H1 (cell line): ENCODE measurements at regions not wholly inside any gene's neighbourhood (a gene's known extent, or its start where the extent isn't known, plus 50 kb on each side); places are given as distances from the start of the nearest gene placed in this dataset.
A peak's percentile ranks its signal among the peaks of the same experiment; 100 is the strongest.

ENCODE experiments used
- CTCF ChIA-PET: fragments of 300-600 bp; sonication (Branson Sonifier 250); formaldehyde crosslinking; loops from one replicate; lab custom pipeline; 2021; ENCODE audit not compliant: partially characterized antibody; lab: Charles Lee
- POLR2A ChIA-PET: fragments of 300-600 bp; sonication (Branson Sonifier 250); formaldehyde crosslinking; loops from one replicate; lab custom pipeline; 2021; ENCODE audit warnings: inconsistent platforms; ENCODE audit not compliant: partially characterized antibody; lab: Charles Lee
- DNase-seq, 2 experiments: peaks; one replicate each; pipeline versions ENCODE4 v3.0.0 to v3.0.0-alpha.2; 2010 to 2022; ENCODE audit warnings: low spot score in 2 of 2, low read depth in 1 of 2, mixed read lengths in 1 of 2
- FAIRE-seq: peaks from 2 replicates; lab custom pipeline; 2011; peaks lifted over from hg19 to GRCh38; lab: Jason Lieb, UNC
- H2AFZ ChIP-seq: 2 replicates; pipeline ENCODE4 v1.8.1; 2012; ENCODE audit warnings: low read length, inconsistent platforms
- H2AK5ac ChIP-seq: 2 replicates; pipeline ENCODE4 v1.6.1; 2013; ENCODE audit warnings: low read depth, low read length
- H2BK120ac ChIP-seq: replicated peaks from 2 replicates; pipeline ENCODE3; 2013; ENCODE audit warnings: low read depth, low read length, inconsistent platforms
- H2BK12ac ChIP-seq: 2 replicates; pipeline ENCODE4 v1.6.1; 2013; ENCODE audit warnings: low read depth, low read length
- H2BK15ac ChIP-seq: 2 replicates; pipeline ENCODE4 v1.6.1; 2013; ENCODE audit warnings: low read length
- H2BK20ac ChIP-seq: 2 replicates; pipeline ENCODE4 v1.6.1; 2013; ENCODE audit warnings: low read length
- H2BK5ac ChIP-seq: 2 replicates; pipeline ENCODE4 v1.6.1; 2013; ENCODE audit warnings: low read depth, low read length
- H3K14ac ChIP-seq: 2 replicates; pipeline ENCODE4 v1.6.1; 2013; ENCODE audit warnings: inconsistent platforms; ENCODE audit not compliant: insufficient read length
- H3K18ac ChIP-seq: 2 replicates; pipeline ENCODE4 v1.6.1; 2013; ENCODE audit warnings: low read length; ENCODE audit errors: extremely low read depth
- H3K23ac ChIP-seq: 2 replicates; pipeline ENCODE4 v1.6.1; 2013; ENCODE audit warnings: inconsistent platforms; ENCODE audit not compliant: insufficient read length
- H3K23me2 ChIP-seq: 2 replicates; pipeline ENCODE4 v1.6.1; 2013; ENCODE audit warnings: low read depth, low read length
- H3K27ac ChIP-seq: 2 replicates; pipeline ENCODE4 v1.6.1; 2011; ENCODE audit warnings: low read depth, low read length, inconsistent platforms
- H3K27me3 ChIP-seq, 4 experiments: replicated peaks in 1 of 4; 1 replicate in 1 of 4; 2 replicates in 3 of 4; pipeline versions ENCODE4 v1.6.1 to v1.8.1; 2011 to 2013; ENCODE audit warnings: low read length in 3 of 4, mild to moderate bottlenecking in 3 of 4, inconsistent platforms in 2 of 4, mixed read lengths in 2 of 4, moderate library complexity in 1 of 4; ENCODE audit not compliant: control insufficient read depth in 3 of 4, insufficient read depth in 3 of 4; ENCODE audit errors: extremely low read depth in 1 of 4
- H3K36me3 ChIP-seq, 4 experiments: 2 replicates each; pipeline versions ENCODE4 v1.6.1 to v1.8.1; 2011 to 2013; ENCODE audit warnings: mild to moderate bottlenecking in 4 of 4, low read length in 3 of 4, moderate library complexity in 2 of 4, control low read depth in 1 of 4, inconsistent platforms in 1 of 4; ENCODE audit not compliant: insufficient read depth in 4 of 4, control insufficient read depth in 2 of 4
- H3K4ac ChIP-seq: replicated peaks from 2 replicates; pipeline ENCODE3; 2013; ENCODE audit warnings: low read length, low read depth, mixed read lengths, inconsistent platforms; ENCODE audit not compliant: insufficient read length
- H3K4me1 ChIP-seq, 4 experiments: replicated peaks in 1 of 4; 1 replicate in 1 of 4; 2 replicates in 3 of 4; pipeline versions ENCODE4 v1.6.1 to v1.8.1; 2011 to 2013; ENCODE audit warnings: low read length in 3 of 4, inconsistent platforms in 2 of 4, mixed read lengths in 1 of 4; ENCODE audit not compliant: insufficient read depth in 4 of 4, control insufficient read depth in 3 of 4
- H3K4me2 ChIP-seq, 2 experiments: 2 replicates each; pipeline versions ENCODE4 v1.6.1 to v1.8.1; 2011 to 2013; ENCODE audit warnings: low read depth in 2 of 2, low read length in 2 of 2, control low read depth in 1 of 2, inconsistent platforms in 1 of 2, mild to moderate bottlenecking in 1 of 2; ENCODE audit not compliant: insufficient read depth in 1 of 2
- H3K4me3 ChIP-seq, 4 experiments: fragments of 200-600, 300-600 bp in 1 of 4; sonication (generic), shearing (Covaris generic), sonication (Bioruptor Twin) in 1 of 4; 2 replicates each; pipeline versions ENCODE4 v1.5.1 to v1.8.1; 2011 to 2016; ENCODE audit warnings: low read length in 4 of 4, low read depth in 3 of 4, control low read depth in 2 of 4, inconsistent platforms in 2 of 4, mild to moderate bottlenecking in 2 of 4, mixed read lengths in 1 of 4, moderate library complexity in 1 of 4; ENCODE audit not compliant: insufficient read depth in 2 of 4; ENCODE audit errors: extremely low read depth in 1 of 4
- H3K56ac ChIP-seq: replicated peaks from 2 replicates; pipeline ENCODE3; 2013; ENCODE audit warnings: low read depth, mild to moderate bottlenecking, mixed read lengths, low read length, inconsistent platforms; ENCODE audit not compliant: insufficient read length
- H3K79me1 ChIP-seq: 2 replicates; pipeline ENCODE4 v1.6.1; 2013; ENCODE audit warnings: low read depth, low read length, control low read depth
- H3K79me2 ChIP-seq, 2 experiments: 2 replicates each; pipeline versions ENCODE4 v1.6.1 to v1.8.1; 2012 to 2013; ENCODE audit warnings: low read length in 2 of 2, mild to moderate bottlenecking in 2 of 2, inconsistent platforms in 1 of 2; ENCODE audit not compliant: insufficient read depth in 2 of 2, control insufficient read depth in 1 of 2
- H3K9ac ChIP-seq, 4 experiments: replicated peaks in 1 of 4; 1 replicate in 1 of 4; 2 replicates in 3 of 4; pipeline versions ENCODE4 v1.6.1 to v1.8.1; 2011 to 2013; ENCODE audit warnings: low read depth in 3 of 4, low read length in 3 of 4, control low read depth in 2 of 4, mild to moderate bottlenecking in 2 of 4, moderate library complexity in 2 of 4, inconsistent platforms in 1 of 4; ENCODE audit errors: extremely low read depth in 1 of 4
- H3K9me3 ChIP-seq, 2 experiments: 2 replicates each; pipeline versions ENCODE4 v1.6.1 to v1.8.1; 2012 to 2013; ENCODE audit warnings: mild to moderate bottlenecking in 2 of 2, moderate library complexity in 2 of 2, control low read depth in 1 of 2, inconsistent platforms in 1 of 2, low read depth in 1 of 2, low read length in 1 of 2, mixed read lengths in 1 of 2; ENCODE audit not compliant: insufficient read depth in 2 of 2
- H4K20me1 ChIP-seq, 2 experiments: replicated peaks in 1 of 2; 2 replicates each; pipeline versions ENCODE3 to v1.8.1; 2011 to 2013; ENCODE audit warnings: inconsistent platforms in 2 of 2, low read length in 2 of 2, mild to moderate bottlenecking in 1 of 2; ENCODE audit not compliant: insufficient read depth in 2 of 2, control insufficient read depth in 1 of 2
- H4K5ac ChIP-seq: 2 replicates; pipeline ENCODE4 v1.6.1; 2013; ENCODE audit warnings: low read length, low read depth, mixed read lengths, inconsistent platforms; ENCODE audit not compliant: insufficient read length
- H4K8ac ChIP-seq: 2 replicates; pipeline ENCODE4 v1.8.0; 2013; ENCODE audit warnings: mild to moderate bottlenecking, moderate library complexity, low read length, inconsistent platforms; ENCODE audit not compliant: insufficient read depth; ENCODE audit errors: extremely low read depth
- H4K91ac ChIP-seq: replicated peaks from 2 replicates; pipeline ENCODE3; 2013; ENCODE audit warnings: low read length, mixed read lengths, inconsistent platforms; ENCODE audit not compliant: insufficient read length
- FOSL1 ChIP-seq: IDR thresholded peaks from 2 replicates; pipeline ENCODE4 v1.6.1; 2011; ENCODE audit warnings: mild to moderate bottlenecking, low read depth, low read length, moderate library complexity; ENCODE audit not compliant: insufficient read depth
- GABPA ChIP-seq: IDR thresholded peaks from 2 replicates; pipeline ENCODE4 v1.6.1; 2011; ENCODE audit warnings: mild to moderate bottlenecking, low read length, moderate library complexity, borderline replicate concordance; ENCODE audit not compliant: insufficient read depth
- JUN ChIP-seq: IDR thresholded peaks from 2 replicates; pipeline ENCODE4 v1.6.1; 2011; ENCODE audit warnings: low read depth, mild to moderate bottlenecking, improper control_type of control experiment, low read length
- NRF1 ChIP-seq: IDR thresholded peaks from 2 replicates; pipeline ENCODE4 v1.6.1; 2011; ENCODE audit warnings: mild to moderate bottlenecking, low read depth, low read length, improper control_type of control experiment
- YY1 ChIP-seq: IDR thresholded peaks from 2 replicates; pipeline ENCODE4 v1.6.1; 2011; ENCODE audit warnings: low read depth, mild to moderate bottlenecking, low read length
- WGBS, 2 experiments: shearing (Covaris generic) in 1 of 2; methylation state at CpG; one replicate each; pipeline versions ENCODE4 v1.1.6 to v1.1.7; 2013 to 2015; ENCODE audit warnings: low lambda C conversion rate in 2 of 2, mixed read lengths in 2 of 2, inconsistent platforms in 1 of 2, low coverage in 1 of 2, missing lambda C conversion rate in 1 of 2; ENCODE audit not compliant: insufficient replicate concordance in 2 of 2, insufficient coverage in 1 of 2, insufficient read length in 1 of 2; ENCODE audit errors: extremely low coverage in 1 of 2, missing lambda C conversion rate in 1 of 2; 5-methylcytosine and 5-hydroxymethylcytosine counted together

DNA sequence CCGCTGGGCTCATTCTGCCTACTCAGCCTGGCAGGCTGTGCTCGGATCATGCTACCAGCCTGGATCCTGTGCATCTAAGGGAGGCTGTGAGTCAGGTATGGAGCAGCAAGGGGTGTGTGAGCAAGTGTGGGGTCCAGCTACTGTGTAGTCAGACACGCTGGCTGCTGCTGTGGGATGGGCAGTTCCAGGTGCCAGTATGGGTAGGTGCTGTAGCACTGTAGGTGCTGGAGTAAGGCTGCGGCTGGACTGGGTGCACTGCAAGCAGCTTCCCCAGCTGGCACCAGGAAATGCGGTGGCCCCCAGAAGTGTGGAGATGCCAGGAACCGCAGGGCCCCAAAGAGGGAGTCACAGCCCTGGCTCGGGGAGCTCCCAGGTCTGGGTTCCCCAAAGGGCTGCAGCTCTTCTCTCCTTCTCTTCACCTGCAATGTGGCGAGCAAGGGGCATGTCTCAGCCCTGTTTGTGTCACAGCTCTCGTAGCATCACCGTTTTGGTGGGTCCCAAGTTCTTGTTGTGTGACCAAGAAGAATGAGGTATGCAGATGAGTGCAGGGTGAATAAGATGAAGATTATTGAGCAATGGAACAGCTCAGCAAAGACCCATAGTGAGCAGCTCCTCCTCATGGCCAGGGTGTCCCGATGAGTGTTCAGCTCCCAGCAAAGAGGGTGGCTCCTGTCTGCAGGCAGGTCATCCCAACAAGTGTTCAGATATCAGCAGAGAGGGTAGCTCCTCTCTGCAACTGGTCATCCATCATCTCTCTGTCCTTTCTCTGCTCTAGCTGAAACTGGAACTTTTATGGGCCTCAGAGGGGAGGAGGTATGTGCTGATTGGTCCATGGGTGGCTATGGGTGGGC is 462.9 kb downstream of the TBC1D22A start:
- Histone ChIP-seq H3K18ac (no peak overlapping the region), H2BK12ac (no peak overlapping the region), H3K56ac (no peak overlapping the region), H3K27me3 (no peaks in the 10 kb centered on the region)
- TF ChIP-seq FOSL1 (no peak), YY1 (no peak), GABPA (no peak), JUN (no peak), NRF1 (no peak)
- TF ChIP-seq, all 59 proteins: peak for 0
- Histone ChIP-seq H3K23me2 (no peaks in the 10 kb centered on the region), H3K36me3 (no peaks in the 10 kb centered on the region), H3K4me3 (no peak overlapping the region), H3K4me1 (no peaks in the 10 kb centered on the region), H3K9ac (no peak overlapping the region), H4K91ac (no peak overlapping the region), H4K20me1 (no peaks in the 10 kb centered on the region), H3K4me2 (no peak overlapping the region), H3K79me2 (no peaks in the 10 kb centered on the region), H3K27ac (no peak overlapping the region), H2BK15ac (no peak overlapping the region), H2BK5ac (no peak overlapping the region), H3K79me1 (no peaks in the 10 kb centered on the region), H2BK20ac (no peak overlapping the region), H4K8ac (no peak overlapping the region; the same call in 1 of the 2 replicates), H3K14ac (no peak overlapping the region), H2AK5ac (no peak overlapping the region), H3K9me3 (peaks cover 64 to 66% of the 10 kb centered on the region in 2 experiments), H3K4ac (no peak overlapping the region), H2AFZ (no peak overlapping the region), H3K23ac (no peak overlapping the region), H4K5ac (no peak overlapping the region), H2BK120ac (no peak overlapping the region)
- ChIA-PET POLR2A (no interaction called here), CTCF (interaction anchor here (1.1 kb wide), 1 partner anchor 11 kb away, joined by 3 read pairs; no protein-coding TSS in a partner anchor)
- FAIRE-seq (no peak), DNase-seq (peak in 1 of 2 experiments; percentile 3)
- 89% methylated on average over 11 of the region's 11 CpGs; no CpG with 5 or more reads in 1 of the 2 experiments for WGBS, 2 experiments
